H9 (cell line): ENCODE measurements at regions not wholly inside any gene's neighbourhood (a gene's known extent, or its start where the extent isn't known, plus 50 kb on each side); places are given as distances from the start of the nearest gene placed in this dataset.
"Not testable (repeated sequence)": the region's sequence is repeated elsewhere in the genome, so short reads cannot be mapped to it uniquely, and the experiment has no call there.

Source experiments
- DNase-seq: peaks from one replicate; pipeline ENCODE4 v3.0.0-alpha.2; 2017
- H2AFZ ChIP-seq: one replicate; pipeline ENCODE4 v1.6.1; 2013; ENCODE audit warnings: mild to moderate bottlenecking, low read length, control low read depth, moderate library complexity
- H2AK5ac ChIP-seq: 2 replicates; pipeline ENCODE4 v1.6.1; 2013; ENCODE audit warnings: low read length, control low read depth, mixed read lengths; ENCODE audit not compliant: insufficient read length
- H2BK120ac ChIP-seq: one replicate; pipeline ENCODE4 v1.6.1; 2013; ENCODE audit warnings: low read depth, mild to moderate bottlenecking, low read length, control low read depth, inconsistent platforms; ENCODE audit not compliant: poor library complexity, severe bottlenecking
- H2BK12ac ChIP-seq: 2 replicates; pipeline ENCODE4 v1.6.1; 2013; ENCODE audit warnings: low read length, control low read depth, mixed read lengths, low read depth; ENCODE audit not compliant: insufficient read length
- H2BK15ac ChIP-seq: 2 replicates; pipeline ENCODE4 v1.6.1; 2013; ENCODE audit warnings: low read depth, low read length, control low read depth
- H2BK20ac ChIP-seq: one replicate; pipeline ENCODE4 v1.6.1; 2013; ENCODE audit warnings: low read depth, mild to moderate bottlenecking, low read length, control low read depth, inconsistent platforms; ENCODE audit not compliant: poor library complexity, severe bottlenecking
- H2BK5ac ChIP-seq: 2 replicates; pipeline ENCODE4 v1.6.1; 2013; ENCODE audit warnings: low read length, control low read depth, mixed read lengths; ENCODE audit not compliant: insufficient read length
- H3K14ac ChIP-seq: 2 replicates; pipeline ENCODE4 v1.6.1; 2013; ENCODE audit warnings: low read length, control low read depth; ENCODE audit not compliant: insufficient read depth
- H3K18ac ChIP-seq: 2 replicates; pipeline ENCODE4 v1.6.1; 2013; ENCODE audit warnings: low read depth, mild to moderate bottlenecking, mixed read lengths, low read length, control low read depth; ENCODE audit not compliant: insufficient read length
- H3K23ac ChIP-seq: 2 replicates; pipeline ENCODE4 v1.6.1; 2013; ENCODE audit warnings: low read length, control low read depth, mixed read lengths, low read depth; ENCODE audit not compliant: insufficient read length
- H3K23me2 ChIP-seq: 2 replicates; pipeline ENCODE4 v1.6.1; 2013; ENCODE audit warnings: low read depth, mild to moderate bottlenecking, mixed read lengths, low read length, control low read depth; ENCODE audit not compliant: insufficient read length, poor library complexity, severe bottlenecking
- H3K27ac ChIP-seq: 2 replicates; pipeline ENCODE4 v1.5.1; 2013; ENCODE audit warnings: low read length, control low read depth, mixed read lengths, low read depth; ENCODE audit not compliant: insufficient read length
- H3K27me3 ChIP-seq: 2 replicates; pipeline ENCODE4 v1.6.1; 2013; ENCODE audit warnings: low read length, control low read depth, inconsistent platforms; ENCODE audit not compliant: insufficient read depth
- H3K4ac ChIP-seq: 2 replicates; pipeline ENCODE4 v1.6.1; 2013; ENCODE audit warnings: low read depth, mild to moderate bottlenecking, control low read depth, inconsistent platforms, low read length, moderate library complexity
- H3K4me1 ChIP-seq: 2 replicates; pipeline ENCODE4 v1.6.1; 2013; ENCODE audit warnings: low read length, control low read depth, inconsistent platforms; ENCODE audit not compliant: insufficient read depth
- H3K4me2 ChIP-seq: 2 replicates; pipeline ENCODE4 v1.6.1; 2013; ENCODE audit warnings: low read length, control low read depth, mixed read lengths; ENCODE audit not compliant: insufficient read length, insufficient read depth
- H3K56ac ChIP-seq: 2 replicates; pipeline ENCODE4 v1.6.1; 2013; ENCODE audit warnings: low read depth, mild to moderate bottlenecking, mixed read lengths, low read length, control low read depth; ENCODE audit not compliant: insufficient read length
- H3K79me1 ChIP-seq: 2 replicates; pipeline ENCODE4 v1.6.1; 2013; ENCODE audit warnings: low read depth, mild to moderate bottlenecking, moderate library complexity, low read length, control low read depth, inconsistent platforms; ENCODE audit not compliant: insufficient read depth, poor library complexity, severe bottlenecking
- H3K79me2 ChIP-seq: 2 replicates; pipeline ENCODE4 v1.6.1; 2013; ENCODE audit warnings: low read length, control low read depth, inconsistent platforms; ENCODE audit not compliant: insufficient read depth
- H3K9ac ChIP-seq: 2 replicates; pipeline ENCODE4 v1.6.1; 2013; ENCODE audit warnings: low read length, control low read depth, mixed read lengths; ENCODE audit not compliant: insufficient read length; ENCODE audit errors: extremely low read depth
- H3K9me3 ChIP-seq: one replicate; pipeline ENCODE4 v1.6.1; 2013; ENCODE audit warnings: low read depth, low read length, inconsistent platforms; ENCODE audit not compliant: control insufficient read depth
- H3T11ph ChIP-seq: one replicate; pipeline ENCODE4 v1.6.1; 2013; ENCODE audit warnings: mild to moderate bottlenecking, low read length, control low read depth, inconsistent platforms
- H4K20me1 ChIP-seq: one replicate; pipeline ENCODE4 v1.6.1; 2013; ENCODE audit not compliant: control insufficient read depth, insufficient read length, insufficient read depth
- H4K5ac ChIP-seq: 2 replicates; pipeline ENCODE4 v1.6.1; 2013; ENCODE audit warnings: low read depth, mild to moderate bottlenecking, mixed read lengths, low read length, control low read depth; ENCODE audit not compliant: insufficient read length
- H4K8ac ChIP-seq: replicated peaks from 2 replicates; pipeline ENCODE4 v1.6.1; 2013; ENCODE audit warnings: low read length, control low read depth, mixed read lengths, low read depth; ENCODE audit not compliant: insufficient read length
- H4K91ac ChIP-seq: 2 replicates; pipeline ENCODE4 v1.6.1; 2013; ENCODE audit warnings: low read depth, mild to moderate bottlenecking, moderate library complexity, mixed read lengths, low read length, control low read depth; ENCODE audit not compliant: insufficient read length
- H3K27ac Mint-ChIP-seq, 3 experiments: 2 replicates in 2 of 3; 3 replicates in 1 of 3; pipeline ENCODE4 v1.8.0; 2020 to 2021; ENCODE audit warnings: mixed read lengths in 3 of 3, mild to moderate bottlenecking in 1 of 3, moderate library complexity in 1 of 3
- H3K27me3 Mint-ChIP-seq: 2 replicates; pipeline ENCODE4 v1.8.0; 2021; ENCODE audit warnings: low read depth, mild to moderate bottlenecking, moderate library complexity, mixed read lengths
- H3K36me3 Mint-ChIP-seq, 3 experiments: 2 replicates in 2 of 3; 3 replicates in 1 of 3; pipeline ENCODE4 v1.8.0; 2020 to 2021; ENCODE audit warnings: low read depth in 3 of 3, mixed read lengths in 3 of 3; ENCODE audit not compliant: insufficient read depth in 1 of 3
- H3K4me1 Mint-ChIP-seq, 2 experiments: 2 replicates each; pipeline ENCODE4 v1.8.0; 2020; ENCODE audit warnings: mixed read lengths in 2 of 2
- H3K4me3 Mint-ChIP-seq, 2 experiments: 2 replicates in 1 of 2; 3 replicates in 1 of 2; pipeline ENCODE4 v1.8.0; 2020 to 2021; ENCODE audit warnings: mild to moderate bottlenecking in 2 of 2, mixed read lengths in 2 of 2, moderate library complexity in 1 of 2
- H3K9me3 Mint-ChIP-seq, 2 experiments: 2 replicates in 1 of 2; 3 replicates in 1 of 2; pipeline ENCODE4 v1.8.0; 2020; ENCODE audit warnings: mild to moderate bottlenecking in 2 of 2, mixed read lengths in 2 of 2, moderate library complexity in 1 of 2
- CTCF ChIP-seq: fragments of 200-600 bp; sonication (generic); conservative IDR thresholded peaks from 3 replicates; pipeline ENCODE4 v1.8.0; 2021; ENCODE audit warnings: antibody characterized with exemption, mild to moderate bottlenecking
- WGBS: extraction: QIAGEN DNeasy Blood & Tissue Kit; methylation state at CpG from one replicate; pipeline ENCODE4 v1.1.7; 2013; ENCODE audit warnings: missing lambda C conversion rate, low lambda C conversion rate, mixed read lengths; ENCODE audit not compliant: insufficient read length; ENCODE audit errors: extremely low coverage; 5-methylcytosine and 5-hydroxymethylcytosine counted together

- Mint-ChIP-seq H3K36me3 (peaks cover 0 to 5% (median 4%) of the 10 kb centered on the region in 3 experiments; a peak in 1 of 7 replicates), H3K4me1 (peaks cover 0 to 4% of the 10 kb centered on the region in 2 experiments; a peak in 1 of 4 replicates), H3K9me3 (peaks cover 5 to 6% of the 10 kb centered on the region in 2 experiments; a peak in 4 of 5 replicates), H3K4me3 (no peak overlapping the region), H3K27me3 (no peaks in the 10 kb centered on the region; the same call in 1 of the 2 replicates), H3K27ac (no peak overlapping the region)
- no peaks in the 10 kb centered on the region for H3K9me3 ChIP-seq
- H3K4me2 ChIP-seq = no peak overlapping the region
- no peak overlapping the region for H2AFZ ChIP-seq
- H2AK5ac ChIP-seq = no peak overlapping the region
- no peaks in the 10 kb centered on the region for H3K79me1 ChIP-seq
- H3T11ph ChIP-seq = no peak overlapping the region
- H3K18ac ChIP-seq = no peak overlapping the region
- no peak overlapping the region for H2BK20ac ChIP-seq
- H4K20me1 ChIP-seq = no peaks in the 10 kb centered on the region
- H3K23me2 ChIP-seq = no peaks in the 10 kb centered on the region
- H3K14ac ChIP-seq = no peak overlapping the region
- H4K91ac ChIP-seq = no peak overlapping the region
- H4K5ac ChIP-seq = no peak overlapping the region
- no peak overlapping the region for H3K9ac ChIP-seq
- H2BK12ac ChIP-seq = no peak overlapping the region
- H2BK15ac ChIP-seq = no peak overlapping the region
- H3K27me3 ChIP-seq = no peaks in the 10 kb centered on the region
- no peak overlapping the region for H2BK5ac ChIP-seq
- no peak overlapping the region for H3K23ac ChIP-seq
- no peak overlapping the region for H3K27ac ChIP-seq
- no CpG with 5 or more reads among the region's 4 CpGs for WGBS
- no peak overlapping the region for H3K56ac ChIP-seq
- no peaks in the 10 kb centered on the region; the same call in 1 of the 2 replicates for H3K4me1 ChIP-seq
- no peak overlapping the region for H4K8ac ChIP-seq
- no peak overlapping the region for H2BK120ac ChIP-seq
- DNase-seq = no peak
- no peaks in the 10 kb centered on the region for H3K79me2 ChIP-seq
- TF ChIP-seq CTCF = no peak
- no peak overlapping the region for H3K4ac ChIP-seq
These were observed 141.5 kb upstream of the MED13 start for GRCh38 chr17:62206550-62206949.

- H4K8ac ChIP-seq, H2BK120ac ChIP-seq, H4K91ac ChIP-seq, H3K9me3 ChIP-seq, H3K36me3 Mint-ChIP-seq, H3K9ac ChIP-seq, H3K4me2 ChIP-seq, DNase-seq, H3K4me1 Mint-ChIP-seq, H3K23ac ChIP-seq, H3K27ac Mint-ChIP-seq, H2BK12ac ChIP-seq, H2BK5ac ChIP-seq, H3K18ac ChIP-seq, H2AK5ac ChIP-seq, H3K14ac ChIP-seq, H3K9me3 Mint-ChIP-seq, H3K23me2 ChIP-seq, H2BK20ac ChIP-seq, H2BK15ac ChIP-seq, H3K4me1 ChIP-seq, H3K27me3 ChIP-seq, H4K5ac ChIP-seq, H3K4me3 Mint-ChIP-seq, H3T11ph ChIP-seq, H4K20me1 ChIP-seq, H3K79me2 ChIP-seq, H3K79me1 ChIP-seq, H2AFZ ChIP-seq, H3K56ac ChIP-seq, H3K27ac ChIP-seq, H3K27me3 Mint-ChIP-seq, H3K4ac ChIP-seq: not testable (repeated sequence)
- WGBS = no CpG with 5 or more reads among the region's 7 CpGs
These were observed 132.1 kb upstream of the MED13 start for GRCh38 chr17:62197156-62197555.
